ENCODE measurements at regions not wholly inside any gene's neighbourhood (a gene's known extent, or its start where the extent isn't known, plus 50 kb on each side); places are given as distances from the start of the nearest gene placed in this dataset.

GRCh38 chr1:5396593-5396992 is 595.6 kb downstream of the NPHP4 start:
- Histone ChIP-seq H3K79me2 (ENCODE audit: low read length) (no peaks in the 10 kb centered on the region), H3K4me1 (ENCODE audit: low read length) (no peaks in the 10 kb centered on the region), H3K9me2 (replicated peaks; ENCODE audit: insufficient read depth, low read length) (no peaks in the 10 kb centered on the region), H3K9ac (ENCODE audit: low read length) (no peak overlapping the region), H3K27ac (ENCODE audit: low read length) (no peak overlapping the region), H4K20me1 (ENCODE audit: insufficient read depth, low read depth, low read length) (no peaks in the 10 kb centered on the region), H3K9me3 (ENCODE audit: low read length) (0 out of 2 replicates have a peak, but pooled peaks cover 4% of the 10 kb centered on the region), H3K27me3 (ENCODE audit: low read length) (no peaks in the 10 kb centered on the region; the same call in 1 of the 2 replicates), H3K4me3 (ENCODE audit: low read length) (no peak overlapping the region), H3K4me2 (ENCODE audit: low read depth, low read length, poor library complexity, severe bottlenecking) (no peak overlapping the region), H2AFZ (ENCODE audit: low read length) (no peak overlapping the region), H3K36me3 (ENCODE audit: insufficient read depth, low read length) (no peaks in the 10 kb centered on the region)
- DNase-seq: no peak

DNA sequence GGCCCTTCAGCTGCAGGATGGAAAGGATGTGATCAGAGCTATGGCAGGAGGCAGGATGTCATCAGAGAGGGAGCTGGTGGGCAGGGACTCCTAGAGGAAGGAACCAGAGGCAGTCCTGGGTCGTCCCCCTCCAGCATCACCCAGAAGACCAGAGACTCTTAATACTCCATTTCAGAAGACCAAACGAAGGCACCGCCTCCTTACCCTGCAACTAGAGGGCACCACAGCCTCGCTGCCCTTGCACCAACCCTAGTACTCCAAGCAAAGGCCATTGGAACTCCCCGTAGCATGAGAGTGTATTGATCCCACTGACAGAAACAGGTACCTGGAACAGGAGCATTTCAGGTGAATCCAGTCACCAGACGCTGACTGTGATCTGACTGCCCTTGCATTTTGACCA is 598.1 kb downstream of the NPHP4 start:
- Histone ChIP-seq H3K4me1 (ENCODE audit: low read length) (no peaks in the 10 kb centered on the region), H3K9ac (ENCODE audit: low read length) (no peak overlapping the region), H3K4me2 (ENCODE audit: low read depth, low read length, poor library complexity, severe bottlenecking) (no peak overlapping the region), H2AFZ (ENCODE audit: low read length) (no peak overlapping the region), H4K20me1 (ENCODE audit: insufficient read depth, low read depth, low read length) (no peaks in the 10 kb centered on the region), H3K27me3 (ENCODE audit: low read length) (no peaks in the 10 kb centered on the region; the same call in 1 of the 2 replicates), H3K9me2 (replicated peaks; ENCODE audit: insufficient read depth, low read length) (no peaks in the 10 kb centered on the region), H3K27ac (ENCODE audit: low read length) (no peak overlapping the region), H3K9me3 (ENCODE audit: low read length) (0 out of 2 replicates have a peak, but pooled peaks cover 4% of the 10 kb centered on the region), H3K36me3 (ENCODE audit: insufficient read depth, low read length) (no peaks in the 10 kb centered on the region), H3K79me2 (ENCODE audit: low read length) (no peaks in the 10 kb centered on the region), H3K4me3 (ENCODE audit: low read length) (no peak overlapping the region)
- DNase-seq: peak; percentile 60

- Histone ChIP-seq H3K9me2 (replicated peaks; ENCODE audit: insufficient read depth, low read length) (no peaks in the 10 kb centered on the region), H3K4me3 (ENCODE audit: low read length) (no peak overlapping the region), H3K27ac (ENCODE audit: low read length) (no peak overlapping the region), H2AFZ (ENCODE audit: low read length) (no peak overlapping the region), H3K36me3 (ENCODE audit: insufficient read depth, low read length) (no peaks in the 10 kb centered on the region), H3K9me3 (ENCODE audit: low read length) (0 out of 2 replicates have a peak, but pooled peaks cover 4% of the 10 kb centered on the region), H3K27me3 (ENCODE audit: low read length) (no peaks in the 10 kb centered on the region; the same call in 1 of the 2 replicates), H3K4me2 (ENCODE audit: low read depth, low read length, poor library complexity, severe bottlenecking) (no peak overlapping the region), H3K79me2 (ENCODE audit: low read length) (no peaks in the 10 kb centered on the region), H3K9ac (ENCODE audit: low read length) (no peak overlapping the region), H3K4me1 (ENCODE audit: low read length) (no peaks in the 10 kb centered on the region), H4K20me1 (ENCODE audit: insufficient read depth, low read depth, low read length) (no peaks in the 10 kb centered on the region)
- DNase-seq: no peak
Measured at GRCh38 chr1:5393603-5394002, 598.6 kb downstream of the NPHP4 start.

DNA sequence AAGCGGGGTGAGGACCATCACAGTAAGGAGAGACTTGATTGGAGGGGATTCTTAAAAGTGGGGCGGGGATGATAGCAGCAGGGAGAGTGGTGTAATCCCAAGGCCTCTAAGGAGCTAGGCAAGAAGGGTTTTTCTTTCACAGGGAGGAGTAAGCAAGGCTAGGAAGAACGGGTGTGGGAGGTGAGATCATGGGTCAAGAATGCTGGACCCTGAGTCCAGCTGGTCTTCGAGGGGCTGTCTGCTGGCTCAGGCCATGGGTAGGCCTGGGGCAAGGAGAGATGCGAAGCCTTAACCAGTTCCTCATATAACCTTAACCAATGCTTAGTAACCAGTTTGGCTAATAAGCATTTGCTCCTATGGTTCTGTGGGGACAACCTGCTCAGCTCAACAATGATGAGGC is 599.1 kb downstream of the NPHP4 start:
- Histone ChIP-seq H4K20me1 (ENCODE audit: insufficient read depth, low read depth, low read length) (no peaks in the 10 kb centered on the region), H3K4me2 (ENCODE audit: low read depth, low read length, poor library complexity, severe bottlenecking) (no peak overlapping the region), H3K9me3 (ENCODE audit: low read length) (0 out of 2 replicates have a peak, but pooled peaks cover 4% of the 10 kb centered on the region), H3K27me3 (ENCODE audit: low read length) (no peaks in the 10 kb centered on the region; the same call in 1 of the 2 replicates), H3K79me2 (ENCODE audit: low read length) (no peaks in the 10 kb centered on the region), H3K9ac (ENCODE audit: low read length) (no peak overlapping the region), H3K4me3 (ENCODE audit: low read length) (no peak overlapping the region), H3K9me2 (replicated peaks; ENCODE audit: insufficient read depth, low read length) (no peaks in the 10 kb centered on the region), H3K36me3 (ENCODE audit: insufficient read depth, low read length) (no peaks in the 10 kb centered on the region), H2AFZ (ENCODE audit: low read length) (no peak overlapping the region), H3K4me1 (ENCODE audit: low read length) (no peaks in the 10 kb centered on the region), H3K27ac (ENCODE audit: low read length) (no peak overlapping the region)
- no peak for DNase-seq

DNA sequence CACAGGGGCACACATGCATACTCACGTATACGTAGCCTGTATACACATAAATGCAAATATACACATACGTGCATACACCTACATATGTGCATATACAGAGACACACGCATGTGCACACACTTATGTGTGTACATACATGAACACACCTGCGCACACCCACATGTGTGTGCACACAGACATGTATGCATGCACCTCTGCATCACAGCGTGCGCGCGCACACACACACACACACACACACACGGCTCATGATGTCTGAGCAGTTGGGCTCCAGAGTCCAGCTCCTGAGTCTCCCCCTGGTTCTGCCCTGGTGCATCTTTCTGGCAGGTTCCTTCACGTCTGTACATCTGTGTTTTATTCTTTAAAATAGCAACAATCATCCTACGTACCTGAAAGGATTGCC is 600.5 kb downstream of the NPHP4 start:
- H3K4me3 ChIP-seq (ENCODE audit: low read length): no peak overlapping the region
- 0 out of 2 replicates have a peak, but pooled peaks cover 4% of the 10 kb centered on the region for H3K9me3 ChIP-seq (ENCODE audit: low read length)
- H2AFZ ChIP-seq (ENCODE audit: low read length): no peak overlapping the region
- H3K79me2 ChIP-seq (ENCODE audit: low read length): no peaks in the 10 kb centered on the region
- no peak overlapping the region for H3K9ac ChIP-seq (ENCODE audit: low read length)
- H4K20me1 ChIP-seq (ENCODE audit: insufficient read depth, low read depth, low read length): no peaks in the 10 kb centered on the region
- H3K36me3 ChIP-seq (ENCODE audit: insufficient read depth, low read length): no peaks in the 10 kb centered on the region
- no peak overlapping the region for H3K4me2 ChIP-seq (ENCODE audit: low read depth, low read length, poor library complexity, severe bottlenecking)
- no peaks in the 10 kb centered on the region for H3K4me1 ChIP-seq (ENCODE audit: low read length)
- no peak for DNase-seq
- no peaks in the 10 kb centered on the region; the same call in 1 of the 2 replicates for H3K27me3 ChIP-seq (ENCODE audit: low read length)
- H3K9me2 ChIP-seq (replicated peaks; ENCODE audit: insufficient read depth, low read length): no peaks in the 10 kb centered on the region
- H3K27ac ChIP-seq (ENCODE audit: low read length): no peak overlapping the region

DNA sequence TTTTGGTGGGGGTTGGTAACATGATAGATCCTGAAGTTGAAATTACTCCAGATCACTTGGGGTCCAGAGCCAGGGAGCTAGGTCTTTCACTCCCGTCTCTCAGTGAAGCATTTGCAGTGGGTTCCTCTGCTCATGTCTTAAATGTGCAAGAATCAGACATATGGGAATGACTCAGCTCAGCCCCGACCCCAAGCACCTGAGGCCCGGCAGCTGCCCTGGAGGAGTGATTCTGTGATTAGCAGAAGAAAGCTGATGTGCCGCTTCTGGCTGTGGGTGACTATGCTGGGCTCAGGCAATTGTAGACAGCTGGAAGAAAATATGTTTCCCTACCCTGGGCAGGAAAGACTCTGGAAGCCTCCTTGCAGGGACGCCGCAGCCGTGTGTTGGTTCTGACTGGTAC is 601.7 kb downstream of the NPHP4 start:
- Histone ChIP-seq H3K79me2 (ENCODE audit: low read length) (no peaks in the 10 kb centered on the region), H3K4me1 (ENCODE audit: low read length) (no peaks in the 10 kb centered on the region), H4K20me1 (ENCODE audit: insufficient read depth, low read depth, low read length) (no peaks in the 10 kb centered on the region), H3K4me3 (ENCODE audit: low read length) (no peak overlapping the region), H3K9me3 (ENCODE audit: low read length) (no peaks in the 10 kb centered on the region), H3K27me3 (ENCODE audit: low read length) (no peaks in the 10 kb centered on the region), H3K27ac (ENCODE audit: low read length) (no peak overlapping the region), H3K9me2 (replicated peaks; ENCODE audit: insufficient read depth, low read length) (no peaks in the 10 kb centered on the region), H3K9ac (ENCODE audit: low read length) (no peak overlapping the region), H2AFZ (ENCODE audit: low read length) (no peak overlapping the region), H3K36me3 (ENCODE audit: insufficient read depth, low read length) (no peaks in the 10 kb centered on the region), H3K4me2 (ENCODE audit: low read depth, low read length, poor library complexity, severe bottlenecking) (no peak overlapping the region)
- DNase-seq: no peak

DNA sequence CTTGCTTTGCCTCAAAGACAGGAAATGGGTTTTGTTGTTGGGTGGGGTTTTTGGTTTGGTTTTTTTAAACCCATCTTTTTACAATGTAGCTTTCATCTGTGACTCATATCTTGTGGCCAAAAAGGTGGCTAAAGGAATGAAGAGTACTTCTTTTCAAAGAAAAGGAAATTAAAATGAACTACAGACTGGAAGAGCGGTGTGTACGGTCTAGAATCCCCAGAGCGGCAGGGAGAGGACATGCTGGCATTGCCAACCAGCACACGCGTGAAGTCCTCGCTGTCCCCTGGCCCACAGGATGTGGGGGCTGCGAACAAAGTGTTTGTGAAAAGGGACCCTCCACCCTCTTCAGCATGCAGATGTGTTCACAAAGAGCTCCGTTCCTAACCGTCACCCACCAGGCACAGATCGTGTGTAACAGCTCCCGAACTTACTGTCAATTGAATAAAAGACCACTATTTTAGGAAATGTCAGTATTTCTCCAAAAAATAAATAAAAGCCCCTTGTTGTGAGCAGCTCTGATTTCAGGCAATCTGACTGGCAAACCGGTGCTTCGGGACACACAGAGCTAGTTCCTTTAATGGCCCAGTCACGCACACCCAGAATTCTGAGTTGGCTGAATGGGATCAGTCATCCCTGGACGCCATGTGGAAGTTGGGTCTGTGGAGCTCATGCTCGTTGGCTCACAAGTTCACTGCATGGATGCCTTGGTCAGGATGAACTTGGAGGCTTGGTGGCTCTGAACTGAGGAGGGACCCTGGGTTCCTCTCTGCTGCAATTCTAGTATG is 602.9 kb downstream of the NPHP4 start:
- no peaks in the 10 kb centered on the region for H3K4me1 ChIP-seq (ENCODE audit: low read length)
- no peaks in the 10 kb centered on the region for H4K20me1 ChIP-seq (ENCODE audit: insufficient read depth, low read depth, low read length)
- no peaks in the 10 kb centered on the region for H3K36me3 ChIP-seq (ENCODE audit: insufficient read depth, low read length)
- H3K79me2 ChIP-seq (ENCODE audit: low read length): no peaks in the 10 kb centered on the region
- no peak overlapping the region for H3K4me2 ChIP-seq (ENCODE audit: low read depth, low read length, poor library complexity, severe bottlenecking)
- DNase-seq: no peak
- no peak overlapping the region for H3K9ac ChIP-seq (ENCODE audit: low read length)
- H3K27ac ChIP-seq (ENCODE audit: low read length): no peak overlapping the region
- H3K27me3 ChIP-seq (ENCODE audit: low read length): no peaks in the 10 kb centered on the region
- no peaks in the 10 kb centered on the region for H3K9me3 ChIP-seq (ENCODE audit: low read length)
- no peak overlapping the region for H3K4me3 ChIP-seq (ENCODE audit: low read length)
- H3K9me2 ChIP-seq (replicated peaks; ENCODE audit: insufficient read depth, low read length): no peaks in the 10 kb centered on the region
- no peak overlapping the region for H2AFZ ChIP-seq (ENCODE audit: low read length)

DNA sequence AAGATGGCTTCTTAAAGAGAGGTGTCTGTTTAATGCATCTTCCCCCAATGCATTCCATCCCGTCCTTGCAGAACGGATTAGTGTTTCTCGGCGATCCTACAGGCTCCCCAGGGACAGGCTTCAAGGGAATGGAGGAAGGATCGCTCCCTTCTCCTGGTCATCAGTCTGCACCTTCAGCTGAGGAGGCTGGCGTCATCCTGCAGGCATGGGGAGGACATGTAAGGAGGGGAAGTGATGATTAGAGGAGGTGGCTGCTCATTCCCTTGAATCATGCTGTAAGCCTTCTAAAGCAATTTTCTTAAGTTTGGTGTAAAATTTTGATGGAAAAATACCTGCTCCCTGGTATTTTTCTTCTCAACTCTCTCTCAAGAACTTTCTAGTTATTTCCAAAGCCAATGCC is 603.6 kb downstream of the NPHP4 start:
- H3K9me2 ChIP-seq (replicated peaks; ENCODE audit: insufficient read depth, low read length): no peaks in the 10 kb centered on the region
- H3K36me3 ChIP-seq (ENCODE audit: insufficient read depth, low read length): no peaks in the 10 kb centered on the region
- H4K20me1 ChIP-seq (ENCODE audit: insufficient read depth, low read depth, low read length): no peaks in the 10 kb centered on the region
- DNase-seq: no peak
- no peak overlapping the region for H3K4me3 ChIP-seq (ENCODE audit: low read length)
- H2AFZ ChIP-seq (ENCODE audit: low read length): no peak overlapping the region
- H3K79me2 ChIP-seq (ENCODE audit: low read length): no peaks in the 10 kb centered on the region
- H3K4me1 ChIP-seq (ENCODE audit: low read length): no peaks in the 10 kb centered on the region
- H3K9ac ChIP-seq (ENCODE audit: low read length): no peak overlapping the region
- no peak overlapping the region for H3K27ac ChIP-seq (ENCODE audit: low read length)
- H3K4me2 ChIP-seq (ENCODE audit: low read depth, low read length, poor library complexity, severe bottlenecking): no peak overlapping the region
- H3K9me3 ChIP-seq (ENCODE audit: low read length): no peaks in the 10 kb centered on the region
- no peaks in the 10 kb centered on the region for H3K27me3 ChIP-seq (ENCODE audit: low read length)

Data from Karpas-422 (cell line).